Activated naive CD4-positive, alpha-beta T cell treated with Interleukin-2 at 50 U/mL for 16 hours (primary cell): ENCODE measurements at regions not wholly inside any gene's neighbourhood (a gene's known extent, or its start where the extent isn't known, plus 50 kb on each side); places are given as distances from the start of the nearest gene placed in this dataset.
"Not testable (repeated sequence)": the region's sequence is repeated elsewhere in the genome, so short reads cannot be mapped to it uniquely, and the experiment has no call there.

Experiments used
- DNase-seq: peaks from one replicate; pipeline ENCODE4 v3.0.0-alpha.2; 2020

DNA sequence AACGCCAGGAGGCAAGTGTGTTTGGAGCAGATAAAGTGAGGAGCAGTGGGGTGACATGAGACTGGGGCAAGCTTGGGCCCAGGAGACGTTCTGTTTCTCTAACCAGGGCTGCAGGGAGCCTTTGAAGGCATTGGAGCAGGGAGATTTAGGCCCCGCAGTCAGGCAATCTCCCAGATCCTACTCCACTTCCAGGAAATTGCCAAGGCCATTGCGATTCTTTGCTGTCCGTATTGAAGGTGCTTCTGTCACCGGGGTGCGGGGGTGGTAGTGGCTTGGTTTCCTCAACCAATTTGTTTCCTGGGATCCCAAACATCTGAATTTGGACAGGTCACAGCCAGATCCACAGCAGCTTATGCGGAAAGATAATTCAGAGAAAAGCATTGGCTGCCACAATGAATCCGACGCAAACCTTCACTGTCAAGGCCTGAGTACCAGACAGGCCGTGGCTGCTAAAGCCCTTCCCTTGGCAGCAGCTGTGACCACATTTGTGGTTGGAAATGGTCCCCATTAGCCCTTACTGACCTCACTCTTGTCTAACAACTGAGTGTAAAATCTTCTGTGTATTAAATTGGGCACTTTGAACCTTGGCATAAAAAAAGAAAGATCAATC, 385.6 kb downstream of the PTPRU start:
- no peak for DNase-seq

DNA sequence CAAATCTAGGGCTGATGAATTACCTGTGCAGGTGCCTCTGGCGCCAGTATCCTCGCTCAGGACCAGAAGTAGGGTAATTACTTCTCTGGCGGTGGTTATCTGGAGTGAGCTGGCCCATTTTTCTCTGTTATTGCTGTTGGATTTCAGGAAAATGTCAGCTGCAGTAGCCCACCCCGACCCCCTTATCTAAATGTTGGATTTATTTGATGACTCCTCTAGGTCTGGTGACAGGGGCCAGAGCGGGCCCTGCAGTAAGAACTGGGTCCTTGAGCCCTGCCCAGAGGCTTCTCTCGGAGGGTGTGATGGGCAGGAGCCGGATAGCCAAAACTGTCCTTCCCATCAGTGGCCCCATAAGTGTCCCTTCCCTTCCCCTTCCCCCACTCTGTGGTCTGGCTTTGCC, 384.3 kb downstream of the PTPRU start:
- DNase-seq = no peak

- no peak for DNase-seq
Measured at GRCh38 chr1:29607236-29607635, 370.9 kb downstream of the PTPRU start.

DNA sequence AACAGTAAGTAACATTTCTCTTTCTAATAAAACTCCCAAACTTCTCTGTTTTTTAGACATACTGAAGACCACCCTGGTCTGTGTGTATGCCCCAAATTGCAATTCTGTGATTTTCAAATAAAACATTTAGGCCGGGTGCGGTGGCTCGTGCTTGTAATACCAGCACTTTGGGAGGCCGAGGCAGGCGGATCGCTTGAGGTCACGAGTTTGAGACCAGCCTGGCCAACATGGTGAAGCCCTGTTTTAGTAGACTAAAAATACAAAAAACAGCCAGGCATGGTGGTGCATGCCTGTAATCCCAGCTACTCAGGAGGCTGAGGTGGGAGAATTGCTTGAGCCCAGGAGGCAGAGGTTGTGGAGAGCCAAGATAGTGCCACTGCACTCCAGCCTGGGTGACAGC, 368.5 kb downstream of the PTPRU start:
- not testable (repeated sequence) for DNase-seq

- no peak for DNase-seq
Measured at GRCh38 chr1:29603622-29604021, 367.3 kb downstream of the PTPRU start.

DNA sequence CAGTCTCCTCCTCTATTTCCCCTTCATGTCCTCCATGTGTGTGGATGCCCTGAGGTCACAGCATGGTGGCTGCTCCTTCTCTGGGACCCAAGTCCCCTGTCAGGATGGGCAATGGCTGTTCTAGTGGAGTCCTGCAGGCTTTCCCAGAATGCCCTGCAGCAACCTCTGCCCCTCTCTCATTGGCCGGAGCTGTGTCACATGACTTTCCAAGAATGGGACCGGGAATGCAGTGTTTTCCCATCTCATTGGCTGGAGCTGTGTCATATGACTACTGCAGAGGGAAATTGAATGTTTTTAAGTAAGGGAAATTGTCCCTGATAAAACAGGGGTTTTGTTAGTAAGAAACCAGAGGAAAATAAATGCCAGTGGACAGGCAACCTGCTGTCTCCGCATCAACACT, 365.9 kb downstream of the PTPRU start:
- DNase-seq = no peak

DNA sequence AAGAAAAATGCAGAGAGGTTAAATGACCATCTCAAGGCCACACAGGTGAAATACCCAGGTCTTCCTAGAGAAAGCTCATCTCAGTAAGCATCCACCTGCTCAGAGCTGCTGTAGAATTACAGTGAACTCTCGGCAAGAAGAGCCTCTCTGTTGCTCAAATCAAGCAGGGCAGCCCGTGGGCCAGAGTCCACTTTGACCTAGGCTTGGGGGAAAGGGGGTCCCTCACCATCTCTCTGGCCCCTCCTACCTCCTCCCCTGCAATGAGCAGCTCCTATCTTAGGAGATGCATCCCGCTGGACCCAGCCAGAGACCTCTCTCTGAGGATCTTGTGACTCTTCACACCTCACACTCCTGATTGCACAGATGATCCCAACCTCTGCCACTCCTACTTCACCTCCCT, 364.7 kb downstream of the PTPRU start:
- DNase-seq = no peak

DNA sequence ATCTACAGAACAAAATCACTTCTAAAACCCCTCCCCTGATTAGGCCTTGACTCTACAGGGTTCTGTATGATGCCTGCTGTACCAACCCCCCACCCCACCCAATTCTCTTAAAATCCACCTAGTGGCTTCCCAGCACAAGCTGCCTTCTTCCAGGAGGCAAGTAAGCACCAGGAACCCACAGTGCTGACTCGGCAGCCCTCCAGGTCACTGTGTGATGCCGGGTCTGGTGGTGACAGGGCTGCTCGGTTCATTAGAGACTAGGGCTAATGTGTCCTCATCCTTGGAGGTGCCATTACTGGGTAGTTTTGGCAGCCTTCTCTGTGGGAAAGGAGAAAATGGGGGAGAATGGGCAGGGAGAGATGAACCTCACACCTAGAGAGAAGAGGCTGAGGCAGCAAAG, 363.5 kb downstream of the PTPRU start:
- no peak for DNase-seq

GRCh38 chr1:29599071-29599470, 362.7 kb downstream of the PTPRU start:
- DNase-seq = no peak

GRCh38 chr1:29597861-29598260, 361.5 kb downstream of the PTPRU start:
- no peak for DNase-seq

DNA sequence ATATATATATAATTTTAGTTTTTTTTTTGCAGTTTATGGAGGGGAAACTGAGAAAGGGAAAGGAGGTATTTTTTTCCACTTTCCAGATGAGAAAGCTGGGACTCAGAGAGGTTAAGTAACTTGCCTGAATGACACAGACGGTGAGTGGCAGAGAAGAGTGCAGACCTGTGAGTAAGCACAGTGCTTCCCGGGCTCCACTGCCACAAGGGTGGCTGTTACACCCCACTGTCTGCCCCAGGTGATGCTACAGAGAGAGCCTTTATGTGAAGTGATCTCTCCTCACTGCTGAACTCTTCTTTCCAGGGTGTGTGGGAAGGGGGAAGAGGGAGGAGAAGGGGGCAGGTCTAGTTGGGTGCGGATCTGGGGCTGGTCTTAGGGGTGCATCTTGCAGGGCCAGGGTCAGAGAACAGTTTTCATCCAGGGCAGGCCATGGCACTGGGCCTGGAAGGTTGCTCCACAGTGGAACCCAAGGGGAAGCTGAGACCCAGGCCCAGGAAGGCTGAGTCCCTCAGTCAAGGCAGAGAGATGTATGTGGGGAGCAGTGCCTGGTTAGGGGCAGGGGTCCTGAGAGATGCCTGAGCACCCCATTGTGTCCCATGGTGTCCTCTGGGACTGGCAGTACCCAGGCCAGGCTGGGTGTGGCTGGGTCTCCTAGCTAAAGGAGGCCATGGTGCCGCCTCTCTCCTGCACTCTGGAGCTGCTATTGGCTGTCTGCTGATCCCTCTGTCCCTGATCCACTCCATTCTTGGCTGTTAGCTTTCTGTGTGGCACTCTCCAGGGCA, 357.5 kb downstream of the PTPRU start:
- DNase-seq = no peak

GRCh38 chr1:29592731-29593130, 356.4 kb downstream of the PTPRU start:
- no peak for DNase-seq

DNA sequence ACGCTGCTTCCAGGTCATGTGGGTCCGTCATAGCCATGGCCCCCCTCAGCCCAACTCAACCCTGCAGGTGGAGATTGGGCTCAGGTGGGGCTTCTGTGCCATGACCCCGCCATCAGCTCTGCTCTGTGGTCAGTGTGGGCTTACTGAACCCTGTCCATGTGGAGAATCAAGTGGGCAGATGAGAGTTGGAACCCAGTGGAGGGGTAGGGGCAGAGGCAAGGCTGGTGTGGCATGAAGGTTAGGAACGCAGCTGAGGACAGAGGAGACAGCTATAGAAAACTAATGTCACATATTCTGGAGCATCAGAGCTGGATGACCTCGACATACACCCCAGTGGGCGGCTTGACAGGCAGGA, 355.9 kb downstream of the PTPRU start:
- DNase-seq = no peak

DNA sequence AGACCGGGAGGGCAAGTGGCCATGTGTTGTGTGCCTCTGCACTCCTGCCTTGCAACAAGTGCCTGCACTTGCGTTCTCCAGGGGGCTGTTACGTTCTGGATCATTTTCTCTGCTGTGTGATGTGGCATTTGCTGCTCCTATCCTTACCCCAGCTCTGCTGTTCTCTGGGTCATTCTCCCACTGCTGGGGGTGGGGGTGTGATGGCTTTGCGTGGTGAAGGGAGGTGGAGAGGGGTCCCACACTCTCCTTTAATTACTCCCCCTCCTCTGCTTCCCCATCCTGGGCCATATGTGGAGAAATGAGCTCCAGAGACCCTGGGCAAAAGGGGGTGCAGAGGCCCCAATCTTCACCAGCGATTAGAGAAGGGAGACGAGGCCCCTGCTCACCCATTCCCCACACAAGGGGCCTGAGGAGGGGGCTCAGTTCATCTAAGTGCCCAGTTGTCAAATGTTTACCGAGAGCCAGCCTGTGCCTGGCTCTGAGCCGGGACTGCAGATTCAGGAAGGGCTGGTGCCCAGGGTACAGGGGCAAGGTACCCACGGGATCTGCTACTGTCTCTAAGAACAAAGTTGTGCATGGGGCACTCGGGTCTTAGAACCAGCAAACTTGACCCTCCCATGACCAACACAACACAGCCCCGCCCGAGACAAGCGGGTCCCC, 355.4 kb downstream of the PTPRU start:
- DNase-seq = no peak

DNA sequence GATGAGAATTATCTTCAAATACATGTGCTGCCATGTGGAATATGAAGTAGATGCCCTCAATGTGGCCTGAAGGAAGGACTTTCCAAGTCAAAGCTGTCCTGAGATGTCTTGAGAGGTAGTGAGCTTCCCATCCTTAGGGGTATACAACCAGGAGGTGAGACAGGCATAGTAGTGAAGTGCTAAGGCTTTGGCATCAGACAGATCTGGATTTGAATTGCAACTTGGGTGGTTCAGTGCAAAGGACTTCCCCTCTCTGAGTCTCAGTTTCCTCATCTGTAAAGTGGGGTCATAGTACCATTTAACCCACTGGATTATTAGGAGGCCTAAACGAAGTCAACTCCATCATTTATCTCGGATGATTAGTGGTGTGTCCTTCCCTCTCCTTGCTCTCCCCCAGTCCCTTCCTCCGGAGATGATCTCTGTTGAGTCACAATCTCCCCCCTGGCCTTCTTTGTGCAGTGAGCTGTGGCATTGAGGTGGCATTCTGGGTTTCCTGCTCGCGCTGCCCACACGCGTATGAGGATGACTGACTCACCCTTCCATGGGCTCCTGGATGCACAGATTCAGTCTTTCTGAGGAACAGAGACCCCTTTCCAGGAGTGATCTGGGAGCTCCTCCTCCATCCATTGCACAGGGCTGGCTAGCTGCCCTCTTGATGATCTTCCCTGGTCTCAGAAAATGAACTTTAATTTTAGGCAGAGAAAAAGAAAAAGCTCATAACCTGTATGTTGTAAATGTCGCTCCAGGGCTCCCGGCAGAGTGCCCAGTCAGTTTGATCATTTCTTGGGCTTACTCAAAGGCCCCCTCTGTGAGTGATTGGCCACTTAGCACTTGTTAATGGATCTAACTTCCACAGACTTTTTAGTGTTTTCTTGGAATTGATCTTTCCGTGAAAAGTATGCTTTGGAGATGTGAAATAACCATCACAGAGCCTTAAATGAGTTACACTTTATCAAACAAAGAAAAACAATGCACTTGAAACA, 354.6 kb downstream of the PTPRU start:
- DNase-seq = no peak

DNA sequence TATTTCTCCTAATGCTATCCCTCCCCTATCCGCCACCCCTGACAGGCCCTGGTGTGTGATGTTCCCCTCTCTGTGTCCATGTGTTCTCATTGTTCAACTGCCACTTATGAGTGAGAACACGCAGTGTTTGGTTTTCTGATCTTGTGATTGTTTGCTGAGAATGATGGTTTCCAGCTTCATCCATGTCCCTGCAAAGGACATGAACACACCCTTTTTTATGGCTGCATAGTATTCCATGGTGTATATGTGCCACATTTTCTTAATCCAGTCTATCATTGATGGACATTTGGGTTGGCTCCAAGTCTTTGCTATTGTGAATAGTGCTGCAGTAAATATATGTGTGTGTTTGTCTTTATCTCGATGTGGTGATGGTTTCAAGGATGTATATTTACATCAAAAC, 353.4 kb downstream of the PTPRU start:
- DNase-seq = not testable (repeated sequence)

DNA sequence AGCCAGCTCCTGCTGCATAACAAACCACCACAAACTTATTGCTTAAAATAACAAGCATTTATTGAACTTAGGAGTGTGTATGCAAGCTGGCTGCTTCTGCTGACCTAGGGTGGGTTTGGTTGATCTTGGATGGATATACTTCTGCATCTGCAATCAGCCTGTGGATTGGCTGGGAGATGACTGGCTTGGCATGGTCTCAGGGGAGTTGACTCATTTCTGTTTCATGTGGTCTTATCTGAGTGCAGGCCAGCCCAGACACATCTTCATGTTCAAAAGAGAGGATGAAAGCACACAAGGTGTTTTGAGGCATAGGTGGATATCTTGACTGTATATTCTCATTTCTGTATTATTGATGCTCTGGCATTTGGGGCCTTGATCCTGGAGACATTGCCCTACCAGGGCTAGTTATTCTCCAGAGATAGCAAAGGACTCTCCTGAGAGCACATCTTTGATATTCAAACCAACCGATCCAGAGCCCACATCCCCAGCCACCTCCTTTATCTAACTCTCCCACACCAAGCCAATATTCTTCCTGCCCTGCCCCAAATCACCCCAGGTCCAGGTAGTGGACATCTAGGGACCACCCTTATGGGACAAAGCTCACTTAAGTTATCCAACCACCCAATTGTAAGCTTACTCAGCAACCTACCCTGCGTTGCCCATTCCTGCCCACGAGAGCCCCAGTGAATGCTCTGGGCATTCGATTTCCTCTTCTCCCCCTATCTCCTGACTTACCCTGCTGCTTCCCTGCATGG, 350.8 kb downstream of the PTPRU start:
- no peak for DNase-seq

DNA sequence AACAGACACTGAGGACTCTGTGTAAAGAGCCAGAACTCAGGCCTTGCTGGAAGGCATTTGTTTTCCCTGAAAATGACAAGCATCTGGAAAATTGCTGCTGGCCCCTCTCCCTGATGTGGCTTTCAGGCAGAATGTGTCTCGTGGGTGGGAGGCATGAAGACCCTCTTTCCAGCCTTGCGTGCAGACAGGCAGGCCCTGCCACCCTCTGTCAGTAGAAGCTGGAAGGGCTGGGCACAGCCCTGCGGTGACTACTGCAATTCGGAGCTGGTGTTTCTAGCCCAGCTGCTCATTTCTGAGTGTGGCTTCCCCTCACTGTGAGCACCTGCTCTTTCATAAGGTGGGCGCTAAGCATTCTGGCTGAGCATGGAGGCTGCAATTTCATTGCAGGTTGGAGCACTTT, 349.9 kb downstream of the PTPRU start:
- DNase-seq = no peak

DNA sequence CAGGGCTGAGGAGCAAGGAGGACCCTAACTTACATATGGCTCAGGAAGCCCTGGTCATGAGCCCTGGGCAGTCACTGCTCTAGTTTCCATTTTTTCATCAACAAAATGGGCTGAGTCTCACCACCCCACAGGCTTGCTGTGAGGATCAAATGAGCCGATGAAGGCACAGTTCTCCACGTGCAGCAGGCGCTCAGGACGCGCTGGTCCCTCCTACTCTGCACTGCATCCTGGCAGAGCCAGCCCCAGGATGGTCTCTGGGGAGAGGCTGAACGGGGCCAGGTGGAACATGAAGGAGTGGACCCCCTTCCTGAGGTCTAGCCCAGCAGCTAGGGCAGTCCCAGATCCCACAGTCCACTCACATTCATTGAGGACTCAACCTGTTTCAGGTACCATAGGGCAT, 349.3 kb downstream of the PTPRU start:
- no peak for DNase-seq

GRCh38 chr1:29585201-29585600, 348.9 kb downstream of the PTPRU start:
- DNase-seq = no peak

GRCh38 chr1:29584776-29585175, 348.5 kb downstream of the PTPRU start:
- DNase-seq = no peak

DNA sequence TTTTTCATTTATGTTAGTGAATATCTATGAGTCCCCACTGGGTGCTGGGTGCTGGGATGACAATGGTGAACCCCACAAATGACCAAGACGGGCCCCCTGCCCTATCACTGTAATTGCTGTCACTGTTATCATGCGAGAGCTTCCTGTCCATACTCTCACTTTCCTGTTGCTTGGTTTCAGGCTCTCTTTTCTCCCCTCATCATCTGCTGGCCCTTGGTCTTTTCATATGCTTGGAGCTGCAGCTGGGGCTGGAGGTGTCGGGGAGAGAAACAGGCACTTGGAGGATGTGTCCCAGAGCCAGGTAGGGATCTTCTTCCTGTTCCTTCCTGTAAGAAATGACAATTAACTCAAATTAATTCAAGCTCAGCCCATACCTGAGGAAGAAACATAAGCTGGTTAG, 348.0 kb downstream of the PTPRU start:
- DNase-seq = no peak
